Gastroesophageal sphincter (tissue), 4 donors: ENCODE measurements at regions not wholly inside any gene's neighbourhood (a gene's known extent, or its start where the extent isn't known, plus 50 kb on each side); places are given as distances from the start of the nearest gene placed in this dataset.

ENCODE experiments used
- ATAC-seq: fragments of 150-250 bp; one replicate; pipeline ENCODE4 v1.9.1; 2016; ENCODE audit warnings: mild to moderate bottlenecking, moderate library complexity
- H3K27ac ChIP-seq, 4 donors: fragments of 200-600 bp; sonication (generic) in 3 of 4; 1 replicate in 3 of 4; 2 replicates in 1 of 4; pipeline ENCODE4 v1.5.1; 2016 to 2019
- H3K27me3 ChIP-seq: fragments of 200-600 bp; sonication (generic); one replicate; pipeline ENCODE4 v1.5.1; 2019
- H3K36me3 ChIP-seq, 2 donors: fragments of 200-600 bp; sonication (generic); one replicate each; pipeline ENCODE4 v1.5.1; 2019; ENCODE audit warnings: control low read depth in 1 of 2
- H3K4me1 ChIP-seq, 3 donors: fragments of 200-600 bp; sonication (generic); 1 replicate in 2 of 3; 2 replicates in 1 of 3; pipeline ENCODE4 v1.5.1; 2016 to 2019; ENCODE audit warnings: control low read depth in 2 of 3
- H3K4me3 ChIP-seq, 2 donors: fragments of 200-600 bp; sonication (generic); one replicate each; pipeline ENCODE4 v1.5.1; 2019; ENCODE audit warnings: mild to moderate bottlenecking in 1 of 2, moderate library complexity in 1 of 2
- H3K9me3 ChIP-seq, 3 donors: fragments of 200-600 bp; sonication (generic); one replicate each; pipeline ENCODE4 v1.5.1; 2017 to 2019; ENCODE audit warnings: control low read depth in 2 of 3
- EP300 ChIP-seq: sonication (generic); formaldehyde crosslinking; IDR thresholded peaks from one replicate; pipeline ENCODE4 v1.6.1; 2017; ENCODE audit warnings: antibody characterized with exemption, mild to moderate bottlenecking
- POLR2A ChIP-seq, 2 donors: fragments of 450-650 bp; IDR thresholded peaks; one replicate each; pipeline ENCODE4 v1.6.1; 2017; ENCODE audit warnings: antibody characterized with exemption in 2 of 2, mild to moderate bottlenecking in 2 of 2, moderate library complexity in 1 of 2
- POLR2AphosphoS5 ChIP-seq: sonication (generic); formaldehyde crosslinking; IDR thresholded peaks from one replicate; pipeline ENCODE4 v1.6.1; 2017; ENCODE audit warnings: antibody characterized with exemption
- WGBS, 2 donors: methylation state at CpG; one replicate each; pipeline ENCODE4 v1.1.5; 2018; ENCODE audit warnings: low coverage in 1 of 2; 5-methylcytosine and 5-hydroxymethylcytosine counted together
- TF ChIP-seq, protein P1 (sequence below), 4 experiments: fragments of 200-600 bp in 2 of 4; fragments of 450-650 bp in 2 of 4; sonication (generic) in 1 of 4; IDR thresholded peaks; one replicate each; pipeline ENCODE4 v1.5.1; 2017 to 2019; ENCODE audit warnings: antibody characterized with exemption in 4 of 4, mild to moderate bottlenecking in 2 of 4, moderate library complexity in 2 of 4

DNA sequence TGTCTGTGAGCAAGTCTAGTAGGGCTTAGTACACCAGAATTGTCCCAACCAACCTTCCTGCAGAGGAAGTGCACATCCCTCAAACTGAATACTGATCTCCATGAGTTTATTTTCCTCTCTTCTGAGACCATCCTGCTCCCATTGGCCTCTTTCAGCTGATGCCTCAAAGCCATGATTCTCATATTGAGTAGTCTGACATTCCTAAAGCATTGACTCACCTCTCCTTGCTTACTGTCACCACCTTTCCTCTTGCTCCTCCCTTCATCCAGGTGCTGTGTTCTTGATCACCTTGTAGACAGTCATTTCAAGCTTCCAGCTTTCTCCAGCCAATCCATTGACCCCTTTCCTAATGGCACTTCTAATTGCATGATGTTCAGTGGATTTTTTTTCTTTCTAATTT is 583.7 kb upstream of the USP15 start:
- TF ChIP-seq EP300 (no peak), POLR2AphosphoS5 (no peak), POLR2A (IDR thresholded peaks at IDR 0.05) (no peak)
- TF ChIP-seq, protein P1, sequence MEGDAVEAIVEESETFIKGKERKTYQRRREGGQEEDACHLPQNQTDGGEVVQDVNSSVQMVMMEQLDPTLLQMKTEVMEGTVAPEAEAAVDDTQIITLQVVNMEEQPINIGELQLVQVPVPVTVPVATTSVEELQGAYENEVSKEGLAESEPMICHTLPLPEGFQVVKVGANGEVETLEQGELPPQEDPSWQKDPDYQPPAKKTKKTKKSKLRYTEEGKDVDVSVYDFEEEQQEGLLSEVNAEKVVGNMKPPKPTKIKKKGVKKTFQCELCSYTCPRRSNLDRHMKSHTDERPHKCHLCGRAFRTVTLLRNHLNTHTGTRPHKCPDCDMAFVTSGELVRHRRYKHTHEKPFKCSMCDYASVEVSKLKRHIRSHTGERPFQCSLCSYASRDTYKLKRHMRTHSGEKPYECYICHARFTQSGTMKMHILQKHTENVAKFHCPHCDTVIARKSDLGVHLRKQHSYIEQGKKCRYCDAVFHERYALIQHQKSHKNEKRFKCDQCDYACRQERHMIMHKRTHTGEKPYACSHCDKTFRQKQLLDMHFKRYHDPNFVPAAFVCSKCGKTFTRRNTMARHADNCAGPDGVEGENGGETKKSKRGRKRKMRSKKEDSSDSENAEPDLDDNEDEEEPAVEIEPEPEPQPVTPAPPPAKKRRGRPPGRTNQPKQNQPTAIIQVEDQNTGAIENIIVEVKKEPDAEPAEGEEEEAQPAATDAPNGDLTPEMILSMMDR (IDR thresholded peaks at IDR 0.05): no peak
- ATAC-seq: no peak
- peaks cover 0 to 2% (median 0%) of the 10 kb centered on the region in 3 donors for H3K9me3 ChIP-seq
- no peaks in the 10 kb centered on the region for H3K27me3 ChIP-seq
- H3K27ac ChIP-seq: no peak overlapping the region
- H3K4me3 ChIP-seq: no peak overlapping the region
- no peaks in the 10 kb centered on the region for H3K4me1 ChIP-seq
- no peaks in the 10 kb centered on the region for H3K36me3 ChIP-seq

DNA sequence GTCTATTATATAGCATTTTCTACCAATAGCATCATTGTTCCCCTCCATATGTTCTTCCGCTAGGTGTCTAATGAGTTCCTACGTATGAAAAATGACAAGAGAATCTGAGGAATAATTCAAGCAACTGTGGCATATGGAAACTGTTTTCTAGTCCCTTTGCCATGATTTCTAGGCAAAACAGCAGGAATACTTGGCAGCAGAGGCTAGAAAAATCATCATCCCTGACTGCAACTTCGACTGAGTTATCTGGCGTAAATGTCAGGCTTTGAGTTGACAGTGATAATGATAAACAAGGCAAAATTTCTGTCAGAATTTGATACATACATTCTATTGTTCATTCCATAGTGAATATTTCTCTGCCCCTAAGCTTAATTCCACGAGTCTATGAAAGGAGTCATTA is 572.8 kb upstream of the USP15 start:
- WGBS, 2 donors: 34 to 43% methylated on average over 4 to 5 of the region's 5 CpGs
- TF ChIP-seq, protein P1 (IDR thresholded peaks at IDR 0.05): no peak
- TF ChIP-seq POLR2A (IDR thresholded peaks at IDR 0.05) (no peak), EP300 (no peak), POLR2AphosphoS5 (no peak)
- no peaks in the 10 kb centered on the region for H3K36me3 ChIP-seq
- no peaks in the 10 kb centered on the region for H3K4me1 ChIP-seq
- H3K9me3 ChIP-seq: no peaks in the 10 kb centered on the region
- no peak overlapping the region for H3K27ac ChIP-seq
- no peak overlapping the region for H3K4me3 ChIP-seq
- H3K27me3 ChIP-seq: no peaks in the 10 kb centered on the region
- ATAC-seq: no peak

DNA sequence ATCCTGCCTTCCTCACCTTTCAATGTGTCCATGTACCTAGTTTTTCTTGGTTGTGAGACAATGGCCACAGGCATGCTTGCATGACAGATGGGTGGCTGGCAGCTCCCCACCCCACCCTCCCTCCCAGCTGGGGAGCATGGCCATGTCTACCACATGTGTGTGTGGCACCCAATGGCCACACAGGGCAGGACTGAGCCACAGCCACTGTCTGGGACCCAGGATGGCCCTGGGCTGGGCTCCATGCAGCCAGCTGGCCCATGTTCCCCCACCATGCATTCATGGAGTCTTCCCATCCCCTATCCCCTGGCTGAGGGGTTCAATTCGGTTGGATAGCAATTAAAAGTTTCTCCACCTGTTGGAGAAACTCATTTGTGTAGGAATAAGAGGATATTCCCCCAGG is 566.0 kb upstream of the USP15 start:
- WGBS, 2 donors: no CpG with 5 or more reads among the region's 1 CpG
- H3K36me3 ChIP-seq: no peaks in the 10 kb centered on the region
- TF ChIP-seq POLR2A (IDR thresholded peaks at IDR 0.05) (no peak), POLR2AphosphoS5 (no peak), EP300 (no peak)
- TF ChIP-seq, protein P1 (IDR thresholded peaks at IDR 0.05): no peak
- no peak overlapping the region for H3K27ac ChIP-seq
- H3K4me1 ChIP-seq: no peaks in the 10 kb centered on the region
- ATAC-seq: no peak
- peaks cover 0 to 23% (median 0%) of the 10 kb centered on the region in 3 donors for H3K9me3 ChIP-seq
- H3K27me3 ChIP-seq: no peaks in the 10 kb centered on the region
- no peak overlapping the region for H3K4me3 ChIP-seq

DNA sequence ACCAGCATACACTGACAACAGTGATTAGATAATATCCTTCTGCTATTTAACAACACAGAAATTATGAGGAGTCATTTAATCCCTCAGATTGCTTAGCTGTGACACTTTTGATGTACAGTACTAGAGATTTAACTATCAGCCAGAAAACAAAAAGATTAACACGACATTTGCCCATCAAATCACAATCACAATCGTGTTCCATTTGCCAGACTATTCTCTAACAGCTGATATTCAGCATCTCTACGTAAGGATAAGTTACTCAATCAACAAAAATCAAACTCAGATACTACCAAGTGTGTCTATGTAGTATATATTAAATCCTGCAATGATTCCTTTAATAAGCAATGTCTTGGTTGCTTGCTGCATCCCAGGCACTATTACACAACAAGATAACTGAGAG is 558.7 kb upstream of the USP15 start:
- H3K9me3 ChIP-seq: peaks cover 0 to 15% (median 0%) of the 10 kb centered on the region in 3 donors
- WGBS, 2 donors: 77 to 91% methylated on average over 3 of the region's 3 CpGs
- H3K36me3 ChIP-seq: no peaks in the 10 kb centered on the region
- no peak overlapping the region for H3K27ac ChIP-seq
- no peak overlapping the region for H3K4me3 ChIP-seq
- no peak for TF ChIP-seq POLR2A (IDR thresholded peaks at IDR 0.05)
- TF ChIP-seq POLR2AphosphoS5: no peak
- TF ChIP-seq EP300: no peak
- TF ChIP-seq, protein P1 (IDR thresholded peaks at IDR 0.05): no peak
- no peaks in the 10 kb centered on the region for H3K4me1 ChIP-seq
- ATAC-seq: no peak
- no peaks in the 10 kb centered on the region for H3K27me3 ChIP-seq

DNA sequence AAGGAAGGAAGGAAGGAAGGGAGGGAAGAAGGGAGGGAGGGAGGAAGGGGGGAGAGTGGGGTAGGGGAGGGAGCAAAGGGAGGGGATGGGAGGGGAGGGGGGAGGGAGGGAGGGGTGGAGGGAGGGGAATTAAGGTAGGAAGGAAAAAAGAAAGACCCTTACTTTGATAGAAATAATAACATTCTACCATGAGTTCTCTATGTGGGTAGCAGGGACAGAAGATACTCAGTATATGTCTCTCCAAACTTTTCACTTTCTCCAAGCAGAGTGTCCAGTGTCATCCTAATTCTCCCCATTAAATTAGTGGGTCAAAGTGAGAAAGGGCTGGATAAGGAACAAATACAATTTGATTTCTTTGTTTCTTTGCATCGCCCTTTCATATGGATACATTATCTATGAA is 553.4 kb upstream of the USP15 start:
- H3K4me1 ChIP-seq: no peaks in the 10 kb centered on the region
- WGBS, 2 donors: 100% methylated on average over 1 of the region's 1 CpG
- H3K27ac ChIP-seq: no peak overlapping the region
- no peaks in the 10 kb centered on the region for H3K36me3 ChIP-seq
- no peak overlapping the region for H3K4me3 ChIP-seq
- TF ChIP-seq, protein P1 (IDR thresholded peaks at IDR 0.05): no peak
- TF ChIP-seq POLR2A (IDR thresholded peaks at IDR 0.05) (no peak), POLR2AphosphoS5 (no peak), EP300 (no peak)
- H3K27me3 ChIP-seq: no peaks in the 10 kb centered on the region
- H3K9me3 ChIP-seq: no peaks in the 10 kb centered on the region
- ATAC-seq: no peak
